Testis (tissue), 2 donors: ENCODE measurements at regions not wholly inside any gene's neighbourhood (a gene's known extent, or its start where the extent isn't known, plus 50 kb on each side); places are given as distances from the start of the nearest gene placed in this dataset.

ENCODE experiments used
- POLR2A ChIP-seq: fragments of 450-650 bp; IDR thresholded peaks from one replicate; pipeline ENCODE4 v1.6.1; 2017; ENCODE audit warnings: antibody characterized with exemption, mild to moderate bottlenecking, moderate library complexity
- TF ChIP-seq, protein P1 (sequence below), 3 experiments: fragments of 450-650 bp in 2 of 3; fragments of 200-600 bp in 1 of 3; sonication (generic) in 1 of 3; IDR thresholded peaks; one replicate each; pipeline ENCODE4 v1.5.1; 2016 to 2019; ENCODE audit warnings: antibody characterized with exemption in 3 of 3, mild to moderate bottlenecking in 2 of 3, moderate library complexity in 1 of 3

- TF ChIP-seq, protein P1, sequence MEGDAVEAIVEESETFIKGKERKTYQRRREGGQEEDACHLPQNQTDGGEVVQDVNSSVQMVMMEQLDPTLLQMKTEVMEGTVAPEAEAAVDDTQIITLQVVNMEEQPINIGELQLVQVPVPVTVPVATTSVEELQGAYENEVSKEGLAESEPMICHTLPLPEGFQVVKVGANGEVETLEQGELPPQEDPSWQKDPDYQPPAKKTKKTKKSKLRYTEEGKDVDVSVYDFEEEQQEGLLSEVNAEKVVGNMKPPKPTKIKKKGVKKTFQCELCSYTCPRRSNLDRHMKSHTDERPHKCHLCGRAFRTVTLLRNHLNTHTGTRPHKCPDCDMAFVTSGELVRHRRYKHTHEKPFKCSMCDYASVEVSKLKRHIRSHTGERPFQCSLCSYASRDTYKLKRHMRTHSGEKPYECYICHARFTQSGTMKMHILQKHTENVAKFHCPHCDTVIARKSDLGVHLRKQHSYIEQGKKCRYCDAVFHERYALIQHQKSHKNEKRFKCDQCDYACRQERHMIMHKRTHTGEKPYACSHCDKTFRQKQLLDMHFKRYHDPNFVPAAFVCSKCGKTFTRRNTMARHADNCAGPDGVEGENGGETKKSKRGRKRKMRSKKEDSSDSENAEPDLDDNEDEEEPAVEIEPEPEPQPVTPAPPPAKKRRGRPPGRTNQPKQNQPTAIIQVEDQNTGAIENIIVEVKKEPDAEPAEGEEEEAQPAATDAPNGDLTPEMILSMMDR (IDR thresholded peaks at IDR 0.05) = no peak
- no peak for TF ChIP-seq POLR2A
Observed at GRCh38 chr5:53378590-53379247, 101.7 kb upstream of the FST start.
